HFFc6 (cell line): ENCODE measurements at regions not wholly inside any gene's neighbourhood (a gene's known extent, or its start where the extent isn't known, plus 50 kb on each side); places are given as distances from the start of the nearest gene placed in this dataset.

Source experiments
- DNase-seq: peaks from one replicate; pipeline ENCODE4 v3.0.0-alpha.2; 2018
- H3K27ac Mint-ChIP-seq: 2 replicates; pipeline ENCODE4 v1.8.0; 2020; ENCODE audit warnings: mild to moderate bottlenecking, mixed read lengths
- H3K27me3 Mint-ChIP-seq: 2 replicates; pipeline ENCODE4 v1.8.0; 2021; ENCODE audit warnings: mild to moderate bottlenecking, moderate library complexity, mixed read lengths; ENCODE audit not compliant: insufficient read depth
- H3K36me3 Mint-ChIP-seq: 2 replicates; pipeline ENCODE4 v1.8.0; 2021; ENCODE audit warnings: low read depth, mixed read lengths
- H3K4me1 Mint-ChIP-seq: 2 replicates; pipeline ENCODE4 v1.8.0; 2020; ENCODE audit warnings: low read depth, mixed read lengths
- H3K4me3 Mint-ChIP-seq: 2 replicates; pipeline ENCODE4 v1.8.0; 2020; ENCODE audit warnings: mild to moderate bottlenecking, moderate library complexity, mixed read lengths
- H3K9me3 Mint-ChIP-seq: 2 replicates; pipeline ENCODE4 v1.8.0; 2020; ENCODE audit warnings: mild to moderate bottlenecking, mixed read lengths
- TF ChIP-seq, protein P1 (sequence below): fragments of 200-600 bp; sonication (generic); IDR thresholded peaks from 2 replicates; pipeline ENCODE4 v1.5.0; 2021; ENCODE audit warnings: antibody characterized with exemption, mild to moderate bottlenecking

GRCh38 chr14:46147452-46147851 lies 504.1 kb downstream of the RPL10L start:
- Mint-ChIP-seq H3K4me1 (no peaks in the 10 kb centered on the region), H3K27me3 (no peaks in the 10 kb centered on the region), H3K36me3 (no peaks in the 10 kb centered on the region), H3K9me3 (peaks cover 12% of the 10 kb centered on the region; the same call in 1 of the 2 replicates), H3K4me3 (no peak overlapping the region), H3K27ac (no peak overlapping the region)
- TF ChIP-seq, protein P1, sequence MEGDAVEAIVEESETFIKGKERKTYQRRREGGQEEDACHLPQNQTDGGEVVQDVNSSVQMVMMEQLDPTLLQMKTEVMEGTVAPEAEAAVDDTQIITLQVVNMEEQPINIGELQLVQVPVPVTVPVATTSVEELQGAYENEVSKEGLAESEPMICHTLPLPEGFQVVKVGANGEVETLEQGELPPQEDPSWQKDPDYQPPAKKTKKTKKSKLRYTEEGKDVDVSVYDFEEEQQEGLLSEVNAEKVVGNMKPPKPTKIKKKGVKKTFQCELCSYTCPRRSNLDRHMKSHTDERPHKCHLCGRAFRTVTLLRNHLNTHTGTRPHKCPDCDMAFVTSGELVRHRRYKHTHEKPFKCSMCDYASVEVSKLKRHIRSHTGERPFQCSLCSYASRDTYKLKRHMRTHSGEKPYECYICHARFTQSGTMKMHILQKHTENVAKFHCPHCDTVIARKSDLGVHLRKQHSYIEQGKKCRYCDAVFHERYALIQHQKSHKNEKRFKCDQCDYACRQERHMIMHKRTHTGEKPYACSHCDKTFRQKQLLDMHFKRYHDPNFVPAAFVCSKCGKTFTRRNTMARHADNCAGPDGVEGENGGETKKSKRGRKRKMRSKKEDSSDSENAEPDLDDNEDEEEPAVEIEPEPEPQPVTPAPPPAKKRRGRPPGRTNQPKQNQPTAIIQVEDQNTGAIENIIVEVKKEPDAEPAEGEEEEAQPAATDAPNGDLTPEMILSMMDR: no peak
- DNase-seq: no peak

DNA sequence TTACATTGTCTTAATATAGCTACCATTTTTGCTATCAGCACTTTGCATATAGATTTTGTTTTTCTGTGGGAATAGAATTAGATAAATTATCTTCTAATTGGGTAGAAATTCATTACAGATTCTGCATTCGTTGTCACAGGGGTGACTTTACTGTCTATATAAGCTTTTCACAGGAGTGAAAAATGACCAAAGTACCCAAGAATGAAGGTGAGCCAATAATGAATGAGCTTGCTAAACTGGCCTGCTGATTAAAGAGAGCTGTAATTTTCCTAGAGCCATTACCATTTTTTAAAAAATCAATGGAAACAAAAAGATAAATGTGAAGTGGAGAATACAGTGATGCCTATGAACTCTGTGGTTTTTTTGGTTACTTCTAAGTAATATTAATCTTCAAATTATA lies 504.6 kb downstream of the RPL10L start:
- Mint-ChIP-seq H3K36me3 (no peaks in the 10 kb centered on the region), H3K27ac (no peak overlapping the region), H3K9me3 (peaks cover 13% of the 10 kb centered on the region; the same call in 1 of the 2 replicates), H3K27me3 (no peaks in the 10 kb centered on the region), H3K4me3 (no peak overlapping the region), H3K4me1 (no peaks in the 10 kb centered on the region)
- TF ChIP-seq, protein P1: no peak
- DNase-seq: no peak

DNA sequence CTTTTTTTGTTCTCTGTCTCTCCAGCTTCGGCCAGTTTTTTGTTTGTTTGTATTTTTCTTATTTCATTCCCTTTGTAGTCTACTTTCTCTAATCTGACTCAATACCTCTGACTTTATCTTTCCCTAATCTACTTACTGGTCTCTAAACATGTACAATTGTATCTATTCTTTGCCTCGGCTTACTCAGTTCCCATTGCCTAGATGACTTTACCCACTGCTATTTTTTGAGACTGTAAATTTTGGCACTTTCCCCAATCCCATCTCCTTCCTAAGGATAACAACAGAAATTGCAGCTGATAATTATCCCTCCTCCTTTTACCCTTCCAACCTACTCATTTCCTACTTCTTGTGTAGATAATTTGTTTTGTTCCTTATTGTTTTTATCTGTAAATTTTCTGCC lies 511.1 kb downstream of the RPL10L start:
- Mint-ChIP-seq H3K4me1 (no peaks in the 10 kb centered on the region), H3K36me3 (no peaks in the 10 kb centered on the region), H3K9me3 (peaks cover 8% of the 10 kb centered on the region; the same call in 1 of the 2 replicates), H3K27me3 (no peaks in the 10 kb centered on the region), H3K27ac (no peak overlapping the region), H3K4me3 (no peak overlapping the region)
- DNase-seq: no peak
- TF ChIP-seq, protein P1: no peak

- Mint-ChIP-seq H3K36me3 (no peaks in the 10 kb centered on the region), H3K27ac (no peak overlapping the region)
Measured at GRCh38 chr14:46139649-46140048, 511.9 kb downstream of the RPL10L start.

DNA sequence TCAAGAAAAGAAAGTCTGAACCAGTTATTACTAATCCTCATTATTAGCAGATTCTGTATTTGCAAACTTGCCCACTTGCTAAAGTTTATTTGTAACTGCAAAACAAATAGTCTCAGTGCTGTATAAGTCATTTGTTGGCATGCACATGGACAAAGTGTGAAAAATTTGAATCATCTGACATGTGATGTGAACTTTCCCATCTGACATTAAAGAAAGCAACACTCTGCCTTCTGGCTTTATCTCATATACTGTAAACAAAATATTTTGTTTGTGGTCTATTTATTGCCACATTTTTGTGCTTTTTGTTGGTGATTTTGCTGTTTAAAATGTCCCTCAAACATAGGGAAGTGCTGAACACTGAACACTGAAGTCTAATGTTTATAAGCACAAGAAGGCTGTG lies 513.8 kb downstream of the RPL10L start:
- DNase-seq: no peak
- TF ChIP-seq, protein P1: no peak
- Mint-ChIP-seq H3K27me3 (no peaks in the 10 kb centered on the region), H3K4me1 (no peaks in the 10 kb centered on the region), H3K27ac (no peak overlapping the region), H3K36me3 (no peaks in the 10 kb centered on the region), H3K4me3 (no peak overlapping the region), H3K9me3 (peaks cover 12% of the 10 kb centered on the region; the same call in 1 of the 2 replicates)

More at GRCh38 chr14:46139649-46140048, 511.9 kb downstream of the RPL10L start:
- no peaks in the 10 kb centered on the region for H3K4me1 Mint-ChIP-seq
- no peak for DNase-seq
- TF ChIP-seq, protein P1: no peak
- no peak overlapping the region for H3K4me3 Mint-ChIP-seq
- no peaks in the 10 kb centered on the region for H3K27me3 Mint-ChIP-seq
- peaks cover 8% of the 10 kb centered on the region; the same call in 1 of the 2 replicates for H3K9me3 Mint-ChIP-seq

DNA sequence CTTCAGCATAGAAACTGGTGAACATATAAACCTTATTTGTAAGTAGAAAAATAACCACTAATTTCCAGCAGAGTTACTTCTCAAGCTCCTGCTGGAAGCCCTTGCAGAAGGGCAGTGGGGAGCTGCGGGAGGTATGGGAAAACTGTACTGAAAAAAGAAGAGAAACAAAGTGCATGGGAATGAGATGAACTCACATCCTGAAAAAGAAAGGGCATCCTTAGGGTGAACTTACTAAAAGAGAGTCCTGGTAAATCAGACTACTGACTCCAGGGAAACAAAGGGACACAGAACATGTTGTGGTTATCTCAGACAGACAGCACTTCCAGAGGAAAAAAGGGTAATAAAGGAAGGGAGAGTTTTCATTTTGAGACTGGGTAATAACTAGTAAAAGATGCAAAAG lies 515.1 kb downstream of the RPL10L start:
- Mint-ChIP-seq H3K27ac (no peak overlapping the region), H3K4me3 (no peak overlapping the region), H3K27me3 (no peaks in the 10 kb centered on the region), H3K36me3 (no peaks in the 10 kb centered on the region), H3K9me3 (peaks cover 8% of the 10 kb centered on the region; the same call in 1 of the 2 replicates), H3K4me1 (no peaks in the 10 kb centered on the region)
- TF ChIP-seq, protein P1: no peak
- no peak for DNase-seq
